Epithelial cell of esophagus (primary cell): ENCODE measurements at regions not wholly inside any gene's neighbourhood (a gene's known extent, or its start where the extent isn't known, plus 50 kb on each side); places are given as distances from the start of the nearest gene placed in this dataset.

Experiments
- DNase-seq: peaks from one replicate; pipeline ENCODE4 v3.0.0; 2010; ENCODE audit warnings: low read depth
- H3K4me3 ChIP-seq: 2 replicates; pipeline ENCODE4 v1.5.1; 2011; ENCODE audit warnings: mild to moderate bottlenecking, low read length, control low read depth
- TF ChIP-seq, protein P1 (sequence below): IDR thresholded peaks from 2 replicates; pipeline ENCODE4 v1.5.1; 2011; ENCODE audit warnings: low read depth, mild to moderate bottlenecking, low read length, control low read depth, inconsistent platforms; ENCODE audit not compliant: insufficient read depth; ENCODE audit errors: missing control alignments

DNA sequence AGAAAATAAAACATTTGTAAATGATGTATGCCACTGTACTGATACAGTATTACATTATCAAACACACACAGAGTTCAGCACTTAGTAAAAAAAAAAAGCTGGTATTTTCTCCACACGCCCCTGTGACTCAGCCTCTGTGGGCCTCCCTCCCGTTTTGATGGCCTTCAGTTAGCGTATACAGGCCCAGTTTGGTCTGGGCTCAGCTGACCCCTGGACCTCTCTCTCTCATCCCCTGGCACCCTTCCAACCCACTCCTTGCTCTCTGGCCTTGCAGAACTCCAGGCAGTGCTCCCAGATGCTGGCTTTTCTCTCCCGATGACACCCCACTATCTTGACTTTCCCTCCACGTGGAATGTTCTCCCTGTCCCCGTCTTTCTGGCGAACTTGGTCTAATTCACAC, 89.0 kb upstream of the LIMCH1 start:
- DNase-seq: no peak
- TF ChIP-seq, protein P1, sequence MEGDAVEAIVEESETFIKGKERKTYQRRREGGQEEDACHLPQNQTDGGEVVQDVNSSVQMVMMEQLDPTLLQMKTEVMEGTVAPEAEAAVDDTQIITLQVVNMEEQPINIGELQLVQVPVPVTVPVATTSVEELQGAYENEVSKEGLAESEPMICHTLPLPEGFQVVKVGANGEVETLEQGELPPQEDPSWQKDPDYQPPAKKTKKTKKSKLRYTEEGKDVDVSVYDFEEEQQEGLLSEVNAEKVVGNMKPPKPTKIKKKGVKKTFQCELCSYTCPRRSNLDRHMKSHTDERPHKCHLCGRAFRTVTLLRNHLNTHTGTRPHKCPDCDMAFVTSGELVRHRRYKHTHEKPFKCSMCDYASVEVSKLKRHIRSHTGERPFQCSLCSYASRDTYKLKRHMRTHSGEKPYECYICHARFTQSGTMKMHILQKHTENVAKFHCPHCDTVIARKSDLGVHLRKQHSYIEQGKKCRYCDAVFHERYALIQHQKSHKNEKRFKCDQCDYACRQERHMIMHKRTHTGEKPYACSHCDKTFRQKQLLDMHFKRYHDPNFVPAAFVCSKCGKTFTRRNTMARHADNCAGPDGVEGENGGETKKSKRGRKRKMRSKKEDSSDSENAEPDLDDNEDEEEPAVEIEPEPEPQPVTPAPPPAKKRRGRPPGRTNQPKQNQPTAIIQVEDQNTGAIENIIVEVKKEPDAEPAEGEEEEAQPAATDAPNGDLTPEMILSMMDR: no peak

DNA sequence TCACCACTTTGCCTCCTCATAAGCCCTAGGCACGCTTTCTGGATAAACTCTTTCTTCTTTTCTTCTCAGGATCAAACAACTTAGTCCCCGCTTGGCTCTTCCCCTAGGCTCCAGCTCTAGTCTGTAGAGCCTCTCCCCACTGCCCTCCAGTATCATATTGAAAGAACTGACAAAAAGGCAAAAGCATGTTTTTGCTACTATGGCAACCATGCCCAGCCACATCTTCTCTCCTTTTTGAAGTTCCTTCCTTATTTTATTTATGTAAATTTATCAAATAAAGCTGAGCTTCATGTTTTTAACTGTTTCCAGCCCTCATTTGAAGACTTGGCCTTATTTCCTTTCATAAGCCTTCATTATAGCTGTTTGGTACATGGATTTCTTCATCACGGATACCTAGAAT, 86.0 kb upstream of the LIMCH1 start:
- no peak for DNase-seq
- no peak overlapping the region for H3K4me3 ChIP-seq
- TF ChIP-seq, protein P1: no peak

More for the DNA sequence above, 89.0 kb upstream of the LIMCH1 start:
- H3K4me3 ChIP-seq: no peak overlapping the region

- no peak overlapping the region for H3K4me3 ChIP-seq
- TF ChIP-seq, protein P1: no peak
- no peak for DNase-seq
Measured at GRCh38 chr4:41452484-41453225, 85.3 kb upstream of the LIMCH1 start.

DNA sequence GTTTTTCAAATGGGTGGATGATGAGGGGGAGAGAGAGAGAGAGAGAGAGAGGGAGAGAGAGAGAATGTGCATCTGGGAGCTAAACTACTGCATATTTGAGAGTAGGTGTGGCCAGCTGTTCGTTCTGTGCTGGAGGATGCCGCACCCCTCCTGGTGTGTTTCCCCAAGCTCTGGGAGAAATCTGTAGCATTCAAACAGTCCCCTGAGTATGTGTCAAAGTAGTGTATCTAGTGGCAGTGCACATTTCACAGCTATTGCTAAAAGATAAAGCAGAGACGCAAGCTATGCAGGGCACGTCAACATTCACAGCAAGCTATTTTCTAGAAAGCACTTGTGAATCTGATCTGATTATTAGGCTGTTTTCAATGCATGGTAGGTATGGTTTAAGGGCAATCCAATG, 83.5 kb upstream of the LIMCH1 start:
- DNase-seq: no peak
- TF ChIP-seq, protein P1: no peak
- no peak overlapping the region for H3K4me3 ChIP-seq

DNA sequence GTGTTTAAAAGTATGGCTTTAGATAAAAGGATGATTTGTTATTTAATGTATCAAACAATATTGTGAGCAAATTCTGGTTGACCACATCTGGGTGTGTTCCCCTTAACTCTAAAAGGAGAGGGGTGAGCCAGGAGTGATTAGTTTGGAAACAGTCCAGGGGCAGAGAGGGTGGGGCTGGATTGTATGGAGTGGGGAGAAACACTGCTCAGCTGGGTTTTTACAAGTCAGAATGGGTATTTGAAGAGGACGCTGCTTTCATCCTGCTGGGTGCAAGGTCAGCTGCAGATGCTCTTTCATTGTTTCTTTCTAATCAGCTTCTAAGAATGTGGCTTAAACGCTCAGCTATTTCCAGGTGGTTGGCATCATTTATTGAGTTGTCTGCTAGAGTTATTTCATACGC, 82.8 kb upstream of the LIMCH1 start:
- H3K4me3 ChIP-seq: no peak overlapping the region
- TF ChIP-seq, protein P1: no peak
- no peak for DNase-seq

GRCh38 chr4:41456559-41457101, 81.3 kb upstream of the LIMCH1 start:
- no peak overlapping the region for H3K4me3 ChIP-seq
- TF ChIP-seq, protein P1: no peak
- no peak for DNase-seq

DNA sequence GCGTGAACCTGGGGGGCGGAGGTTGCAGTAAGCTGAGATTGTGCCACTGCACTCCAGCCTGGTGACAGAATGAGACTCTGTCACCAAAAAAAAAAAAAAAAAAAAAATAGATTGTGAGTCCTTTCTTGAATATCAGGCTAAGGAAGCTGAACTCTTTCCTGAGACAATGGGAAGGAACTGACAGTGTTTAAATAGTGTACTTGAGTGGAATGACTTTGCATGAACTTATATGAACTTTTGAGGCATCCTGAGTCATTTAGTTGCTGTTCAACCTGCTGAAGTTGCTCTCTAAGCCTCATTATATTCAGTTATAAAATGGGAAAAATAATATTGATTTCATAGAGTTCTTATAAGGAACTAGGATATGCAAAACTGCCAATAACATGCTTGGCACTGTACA, 79.3 kb upstream of the LIMCH1 start:
- TF ChIP-seq, protein P1: no peak
- no peak overlapping the region for H3K4me3 ChIP-seq
- peak; percentile 15 for DNase-seq
